ENCODE measurements at regions not wholly inside any gene's neighbourhood (a gene's known extent, or its start where the extent isn't known, plus 50 kb on each side); places are given as distances from the start of the nearest gene placed in this dataset.
"Not testable (repeated sequence)": the region's sequence is repeated elsewhere in the genome, so short reads cannot be mapped to it uniquely, and the experiment has no call there.

DNA sequence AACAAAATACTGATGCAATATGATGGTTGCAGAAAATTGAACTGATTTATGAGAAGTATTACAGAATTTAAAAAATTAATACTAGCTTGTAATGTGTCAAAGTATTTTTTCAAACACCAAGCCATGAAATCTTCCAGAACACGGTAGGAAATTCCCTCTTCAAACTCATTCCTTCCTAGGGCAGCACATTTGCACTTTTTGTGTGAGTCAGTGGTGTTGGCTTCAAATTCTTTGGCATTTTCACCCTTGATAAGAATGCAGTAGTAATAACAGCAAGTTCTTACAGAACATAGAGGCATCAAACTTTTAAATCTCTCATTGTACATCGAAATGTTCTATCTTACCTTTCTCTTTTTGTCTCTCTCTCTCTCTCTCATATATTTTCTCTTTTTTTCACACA is 191.8 kb downstream of the CGGBP1 start:
- no peak for DNase-seq

DNA sequence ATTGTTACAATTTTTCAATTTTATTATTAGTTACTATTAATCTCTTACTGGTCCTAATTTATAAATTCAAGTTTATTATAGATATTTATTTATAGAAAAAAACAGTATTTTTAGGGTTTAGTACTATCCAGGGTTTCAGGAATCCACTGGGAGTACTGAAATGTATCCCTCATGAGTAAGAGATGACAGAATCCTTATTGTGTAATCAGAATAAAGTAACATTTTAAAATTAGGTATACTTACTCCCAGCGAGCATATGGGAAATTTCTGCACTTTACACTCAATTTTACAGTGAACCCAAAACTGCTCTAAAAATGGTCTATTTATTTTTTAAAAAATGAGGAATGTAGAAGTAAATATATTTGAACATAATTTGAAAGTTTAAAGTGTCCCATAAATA is 202.7 kb downstream of the CGGBP1 start:
- DNase-seq: no peak

DNA sequence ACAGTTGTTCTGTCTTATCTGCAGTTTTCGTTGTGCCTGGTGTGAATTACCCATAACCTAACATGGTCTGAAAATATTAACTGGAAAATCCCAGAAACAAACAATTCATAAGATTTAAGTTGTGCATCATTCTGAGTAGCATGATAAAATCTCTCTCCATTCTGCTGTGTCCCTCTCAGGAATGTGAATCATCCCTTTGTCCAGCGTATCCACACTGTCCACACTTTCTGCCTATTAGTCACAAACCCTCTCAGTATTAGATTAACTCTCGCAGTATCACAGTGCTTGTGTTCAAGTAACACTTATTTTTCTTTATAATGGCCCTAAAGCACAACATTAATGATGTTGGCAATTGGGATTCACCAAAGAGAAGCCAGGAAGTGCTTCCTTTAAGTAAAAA is 203.2 kb downstream of the CGGBP1 start:
- no peak for DNase-seq

DNA sequence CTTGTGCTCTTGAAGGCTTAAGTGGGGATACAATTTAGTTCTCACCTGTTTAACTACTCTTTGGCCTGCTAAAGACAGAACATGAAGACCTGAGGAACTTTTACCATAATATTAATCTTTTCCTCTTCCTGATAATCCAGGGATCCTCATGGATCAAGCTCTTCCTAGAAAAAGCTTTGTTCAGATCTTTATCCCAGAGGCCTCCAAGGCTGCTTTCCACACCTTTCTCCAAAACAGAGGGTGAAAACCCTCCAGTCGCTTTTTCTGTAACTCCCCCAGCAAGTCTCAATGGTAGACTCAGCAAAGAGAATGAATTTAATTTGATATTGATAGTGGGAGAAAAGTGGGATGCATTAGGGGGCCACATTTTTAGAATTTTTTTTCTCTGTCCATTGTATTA is 203.6 kb downstream of the CGGBP1 start:
- no peak for DNase-seq

DNA sequence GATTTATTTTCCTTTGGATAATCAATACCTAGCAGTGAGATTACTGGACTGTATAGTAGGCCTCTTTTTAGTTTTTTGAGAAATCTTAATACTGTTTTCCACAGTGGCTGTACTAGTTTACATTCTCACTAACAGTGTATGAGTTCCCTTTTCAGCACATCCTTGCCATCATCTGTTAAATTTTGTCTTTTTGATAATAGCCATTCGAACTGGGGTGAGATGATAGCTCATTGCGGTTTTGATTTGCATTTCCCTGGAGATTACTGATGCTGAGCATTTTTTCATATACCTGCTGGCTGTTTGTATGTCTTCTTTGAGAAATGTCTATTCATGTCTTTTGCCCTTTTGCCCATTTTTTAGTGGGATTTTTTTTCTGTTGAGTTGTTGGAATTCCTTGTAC is 210.8 kb downstream of the CGGBP1 start:
- DNase-seq: no peak

DNA sequence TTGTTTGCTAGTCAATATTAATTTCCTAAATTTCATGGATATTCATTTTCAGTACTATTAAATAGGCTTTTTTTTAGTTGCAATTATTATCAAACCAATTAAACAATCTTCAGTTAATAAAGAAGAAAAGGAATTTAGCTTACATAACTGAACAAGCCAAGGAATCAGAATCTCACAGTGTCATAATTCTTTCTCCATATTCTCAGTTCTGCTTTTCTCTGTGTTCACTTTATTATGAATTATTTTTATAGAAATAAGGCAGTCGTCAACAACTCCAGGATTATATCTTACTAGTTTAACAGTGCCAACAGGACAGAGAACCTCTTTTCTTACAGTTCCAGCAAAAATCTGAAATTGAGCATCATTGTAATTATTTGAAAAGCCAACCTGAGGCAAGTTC is 221.7 kb downstream of the CGGBP1 start:
- no peak for DNase-seq

DNA sequence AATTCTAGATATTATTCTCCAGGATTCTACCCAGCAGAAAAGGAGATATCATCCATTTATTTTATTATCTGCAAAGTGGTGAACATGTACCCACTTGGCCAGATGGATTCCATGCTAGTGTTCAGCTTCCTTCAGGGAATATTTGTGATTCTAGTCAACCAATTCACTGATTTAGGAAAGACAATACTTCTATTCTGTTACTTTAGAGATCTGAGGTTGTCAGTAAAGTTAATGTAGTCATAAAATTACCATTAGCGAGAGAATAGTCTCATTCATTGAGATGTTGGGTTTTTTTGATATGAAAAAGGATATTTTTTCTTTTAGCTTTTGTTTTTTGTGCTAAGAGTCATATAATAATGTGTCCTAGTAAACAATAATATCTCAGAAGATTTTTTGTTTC is 222.8 kb downstream of the CGGBP1 start:
- DNase-seq: no peak

DNA sequence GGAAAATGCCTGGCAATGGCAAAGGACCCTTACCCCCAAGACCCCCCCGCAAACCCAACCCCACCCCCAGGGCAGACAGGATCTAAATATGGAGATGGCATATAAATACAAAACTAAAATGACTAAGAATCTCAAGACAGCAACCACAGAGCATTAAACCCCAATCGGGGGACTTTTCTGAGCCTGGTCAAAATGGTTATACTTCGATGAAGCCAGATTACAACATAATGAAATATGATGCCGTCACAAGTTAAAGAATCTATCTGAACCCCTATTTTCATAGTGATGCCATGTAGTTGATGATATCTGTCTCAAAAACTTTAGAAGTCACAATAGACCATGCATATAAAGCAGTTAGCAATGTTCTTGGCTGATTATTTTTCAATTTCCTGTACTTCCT is 223.6 kb downstream of the CGGBP1 start:
- DNase-seq: no peak

DNA sequence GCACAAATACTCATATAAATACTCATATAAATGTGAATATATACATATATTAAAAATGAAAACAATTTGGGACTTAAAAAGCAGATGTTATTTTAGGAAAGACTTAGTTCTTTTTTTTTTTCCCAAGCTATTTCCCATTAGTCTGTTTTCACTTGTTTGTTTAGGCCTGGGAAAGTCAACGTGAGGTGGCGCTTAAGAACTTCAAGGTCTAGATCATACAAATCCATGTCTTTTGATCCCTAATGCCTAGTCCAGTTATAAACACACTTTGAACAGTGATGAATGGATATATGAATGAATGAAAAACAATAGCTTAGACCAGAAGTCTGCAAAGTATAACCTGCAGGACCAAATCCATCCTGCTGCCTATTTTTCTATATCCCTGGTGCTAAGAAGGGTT is 224.5 kb downstream of the CGGBP1 start:
- DNase-seq: no peak

DNA sequence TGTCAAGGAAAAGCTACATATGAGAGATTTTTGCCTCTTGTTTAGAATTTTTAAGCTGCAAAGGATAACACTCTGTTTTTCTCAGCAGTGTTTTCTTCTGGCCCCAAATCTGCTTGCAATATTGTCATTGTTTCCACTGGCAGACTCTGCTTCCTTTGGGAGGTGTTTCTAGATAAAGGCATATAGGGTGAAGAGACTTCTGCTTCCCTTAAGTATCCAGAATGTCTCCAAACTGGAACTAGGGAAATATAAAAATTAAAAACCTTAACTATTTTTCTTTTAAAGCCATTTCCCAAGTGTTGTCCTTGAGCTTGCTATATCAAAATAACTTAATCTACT is 225.8 kb downstream of the CGGBP1 start:
- DNase-seq: no peak

DNA sequence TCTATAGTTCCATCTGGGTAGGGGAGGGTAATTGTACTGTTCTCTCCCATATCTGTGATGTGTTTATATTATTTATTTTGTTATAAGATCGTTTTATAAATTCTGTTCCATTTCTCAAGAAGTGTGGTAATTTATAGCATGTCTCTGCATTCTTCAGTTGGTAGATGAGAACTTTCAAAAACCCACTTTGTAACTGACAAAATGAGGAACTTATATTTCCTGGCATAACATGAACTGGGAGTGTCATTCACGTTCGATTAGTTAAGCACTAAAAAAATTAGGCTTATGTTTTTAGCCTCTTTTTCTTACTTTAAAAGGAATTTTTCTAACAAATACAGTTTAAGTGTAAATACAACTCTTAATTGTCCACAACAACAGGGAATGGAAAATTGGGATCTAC is 230.8 kb downstream of the CGGBP1 start:
- no peak for DNase-seq

DNA sequence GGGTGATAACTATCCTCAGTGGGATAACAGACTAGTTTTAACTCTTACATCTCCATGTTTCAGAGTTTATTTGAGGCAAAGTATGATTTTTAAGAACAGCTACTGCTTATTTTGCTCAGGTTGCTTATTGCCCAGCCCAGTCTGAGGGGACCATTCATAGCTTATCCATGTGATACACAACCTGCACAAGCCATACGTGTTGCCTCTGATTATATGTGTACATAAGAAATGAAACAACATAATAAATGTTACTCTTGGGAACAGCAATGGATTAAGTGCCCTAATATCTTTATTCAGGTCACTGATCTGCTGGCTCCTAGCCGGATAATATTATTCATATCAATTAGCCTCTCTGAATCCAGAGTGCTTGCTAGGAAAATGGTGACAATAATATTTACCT is 236.2 kb downstream of the CGGBP1 start:
- no peak for DNase-seq

DNA sequence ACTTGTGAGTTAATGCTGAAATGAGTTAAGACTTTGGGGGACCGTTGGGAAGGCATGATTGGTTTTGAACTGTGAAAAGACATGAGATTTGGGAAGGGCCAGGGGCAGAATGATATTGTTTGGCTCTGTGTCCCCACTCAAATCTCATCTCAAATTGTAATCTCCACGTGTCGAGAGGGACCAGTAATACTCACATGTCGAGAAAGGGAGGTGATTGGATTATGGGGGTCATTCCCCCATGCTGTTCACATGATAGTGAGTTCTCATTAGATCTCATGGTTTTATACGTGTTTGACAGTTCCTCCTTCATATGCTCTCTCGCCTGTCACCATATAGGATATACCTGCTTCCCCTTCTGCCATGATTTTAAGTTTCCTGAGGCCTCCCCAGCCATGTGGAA is 245.3 kb downstream of the CGGBP1 start:
- not testable (repeated sequence) for DNase-seq

DNA sequence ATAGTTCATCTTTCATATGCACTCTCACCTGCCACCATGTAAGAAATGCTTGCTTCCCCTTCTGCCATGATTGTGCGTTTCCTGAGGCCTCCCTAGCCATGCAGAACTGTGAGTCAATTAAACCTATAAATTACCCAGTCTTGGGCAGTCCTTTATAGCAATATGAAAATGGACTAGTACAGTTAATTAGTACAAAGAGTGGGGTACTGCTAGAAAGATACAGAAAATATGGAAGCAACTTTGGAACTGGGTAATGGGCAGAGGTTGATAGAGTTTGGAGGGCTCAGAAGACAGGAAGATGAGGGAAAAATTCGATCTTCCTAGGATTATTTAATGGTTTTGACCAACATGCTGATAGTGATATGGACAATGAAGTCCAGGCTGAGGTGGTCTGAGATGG is 246.9 kb downstream of the CGGBP1 start:
- DNase-seq: no peak

DNA sequence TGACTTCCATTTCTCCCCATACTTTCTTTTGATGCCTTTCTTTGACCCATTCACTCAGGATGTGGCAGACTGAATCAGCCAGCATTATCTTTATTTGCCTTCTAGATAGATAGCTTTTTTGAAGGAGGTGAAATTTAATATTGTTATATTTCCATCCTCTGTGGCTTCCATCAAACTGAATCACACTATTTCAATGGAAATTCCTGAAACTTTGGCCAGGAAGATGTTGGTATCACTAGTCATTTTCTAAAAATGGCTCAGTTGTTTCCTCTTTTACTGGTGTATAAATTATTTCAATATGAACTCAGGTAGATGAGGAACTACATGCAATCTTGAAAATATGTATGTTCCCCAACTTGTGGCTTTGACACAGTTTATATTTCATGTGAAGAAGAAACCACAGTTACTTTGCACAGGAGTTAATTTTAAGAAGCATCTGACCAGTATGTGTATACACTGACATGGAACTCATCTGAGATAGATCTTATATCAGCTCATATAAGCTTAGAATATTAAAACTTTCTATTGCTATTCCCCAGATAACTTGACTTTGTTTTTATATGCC is 248.3 kb downstream of the CGGBP1 start:
- no peak for DNase-seq

DNA sequence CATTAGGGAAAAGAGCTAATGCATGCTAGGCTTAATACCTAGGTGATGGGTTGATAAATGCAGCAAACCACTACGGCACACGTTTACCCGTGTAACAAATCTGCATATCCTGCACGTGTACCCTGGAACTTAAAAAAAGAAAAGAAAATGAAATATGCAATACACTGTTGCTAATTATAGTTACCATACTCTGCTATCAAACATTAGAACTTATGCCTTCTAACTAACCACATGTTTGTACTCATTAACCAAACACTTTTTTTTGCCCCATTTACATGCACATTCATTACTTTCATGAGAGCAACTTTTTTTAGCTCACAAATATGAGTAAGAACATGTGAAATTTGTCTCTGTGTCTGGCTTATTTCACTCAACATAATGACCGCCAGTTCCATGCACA is 253.1 kb downstream of the CGGBP1 start:
- DNase-seq: no peak

DNA sequence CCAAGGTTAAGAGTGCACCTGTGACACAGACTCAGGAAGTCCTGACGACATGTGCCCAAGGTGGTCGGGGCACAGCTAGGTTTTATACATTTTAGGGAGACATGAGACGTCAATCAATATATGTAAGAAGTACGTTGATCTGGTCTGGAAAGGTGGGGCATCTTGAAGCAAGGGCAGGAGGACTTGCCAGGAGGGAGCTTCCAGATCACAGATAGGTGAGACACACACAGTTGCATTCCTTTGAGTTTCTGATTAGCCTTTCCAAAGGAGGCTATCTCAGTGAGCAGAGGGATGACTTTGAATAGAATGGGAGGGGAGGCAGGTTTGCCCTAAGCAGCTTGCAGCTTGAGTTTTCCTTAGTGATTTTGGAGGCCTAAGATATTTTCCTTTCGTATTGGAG is 257.4 kb downstream of the CGGBP1 start:
- no peak for DNase-seq

DNA sequence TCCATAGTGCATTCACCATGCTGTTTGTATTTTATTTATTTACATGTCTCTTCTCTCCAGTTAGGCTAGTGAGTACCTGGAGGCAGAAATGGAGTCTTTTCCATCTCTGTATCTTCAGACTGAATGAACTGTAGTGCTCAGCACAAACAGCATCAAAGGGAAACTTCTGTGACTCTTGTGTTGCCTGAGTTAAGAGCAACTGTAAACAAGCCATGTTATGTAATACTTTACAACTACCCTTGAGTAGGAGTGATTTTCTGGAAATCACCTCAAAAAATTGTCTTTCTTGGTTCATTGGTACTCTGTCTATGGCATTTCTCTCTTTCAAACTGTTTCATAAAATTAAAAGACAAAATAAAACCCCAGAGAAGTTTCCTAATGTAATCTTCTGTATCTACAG is 258.3 kb downstream of the CGGBP1 start:
- DNase-seq: no peak

DNA sequence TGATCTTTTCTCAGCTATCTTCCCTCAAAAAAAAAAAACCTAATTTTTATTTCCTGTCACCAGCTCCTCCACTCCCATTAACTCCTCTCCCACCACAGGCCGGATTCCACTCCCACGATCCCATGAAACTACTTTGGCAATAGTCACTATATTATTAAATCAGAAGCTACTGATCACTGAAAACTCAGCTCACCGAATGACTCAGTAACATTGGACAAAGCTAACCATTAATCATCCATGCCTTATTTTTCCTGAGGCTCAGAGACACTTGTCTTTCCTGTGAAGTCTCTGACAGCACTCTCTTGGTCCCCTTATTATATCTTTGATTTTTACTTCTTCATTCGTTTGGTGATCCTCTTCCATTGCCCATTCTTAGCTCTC is 260.2 kb downstream of the CGGBP1 start:
- DNase-seq: no peak

DNA sequence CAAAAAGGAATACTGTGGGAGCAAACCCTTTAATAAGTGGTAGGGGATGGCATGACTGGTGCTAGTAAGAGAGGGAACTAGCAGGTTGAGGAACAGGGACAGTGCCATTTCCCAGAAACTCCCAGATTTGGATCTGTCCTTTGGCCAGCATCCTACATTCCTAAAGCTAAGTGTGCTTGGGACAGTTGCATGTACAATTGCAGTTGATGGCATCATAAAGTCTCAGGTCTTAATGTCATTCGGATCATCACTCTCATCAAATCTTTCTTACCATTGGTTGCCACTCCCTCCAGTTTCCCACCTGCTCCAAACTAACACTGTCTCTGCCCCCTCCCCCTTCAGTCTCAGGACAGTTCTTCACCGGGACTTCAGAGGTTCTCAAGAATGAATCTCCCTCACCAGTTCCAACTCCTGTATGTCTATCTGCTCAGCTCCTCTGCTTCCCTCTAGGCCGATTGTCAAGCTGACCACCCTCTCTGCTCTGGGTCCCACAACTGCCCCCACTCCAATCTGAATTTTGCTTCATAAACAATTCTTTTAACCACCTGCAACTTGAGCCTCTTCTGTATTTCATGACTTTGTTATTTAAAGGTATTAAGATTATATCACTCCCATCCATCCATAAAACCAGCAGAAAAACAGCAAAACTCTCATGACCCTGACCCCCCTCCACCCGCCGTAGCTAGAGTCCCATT is 260.8 kb downstream of the CGGBP1 start:
- no peak for DNase-seq

DNA sequence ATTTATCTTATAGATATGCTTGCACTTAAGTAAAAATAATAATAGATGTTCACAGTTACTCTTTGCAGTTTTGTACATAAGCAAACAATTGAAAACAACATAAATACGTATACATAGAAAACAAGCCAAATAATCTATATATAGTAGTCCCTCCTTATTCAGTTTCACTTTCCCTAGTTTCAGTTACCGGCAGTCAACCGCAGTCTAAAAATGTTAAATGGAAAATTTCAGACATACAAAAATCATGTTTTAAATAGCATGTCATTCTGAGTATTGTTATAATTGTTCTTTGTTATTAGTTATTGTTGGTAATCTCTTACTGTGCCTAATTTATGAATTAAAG is 262.0 kb downstream of the CGGBP1 start:
- DNase-seq: no peak

DNA sequence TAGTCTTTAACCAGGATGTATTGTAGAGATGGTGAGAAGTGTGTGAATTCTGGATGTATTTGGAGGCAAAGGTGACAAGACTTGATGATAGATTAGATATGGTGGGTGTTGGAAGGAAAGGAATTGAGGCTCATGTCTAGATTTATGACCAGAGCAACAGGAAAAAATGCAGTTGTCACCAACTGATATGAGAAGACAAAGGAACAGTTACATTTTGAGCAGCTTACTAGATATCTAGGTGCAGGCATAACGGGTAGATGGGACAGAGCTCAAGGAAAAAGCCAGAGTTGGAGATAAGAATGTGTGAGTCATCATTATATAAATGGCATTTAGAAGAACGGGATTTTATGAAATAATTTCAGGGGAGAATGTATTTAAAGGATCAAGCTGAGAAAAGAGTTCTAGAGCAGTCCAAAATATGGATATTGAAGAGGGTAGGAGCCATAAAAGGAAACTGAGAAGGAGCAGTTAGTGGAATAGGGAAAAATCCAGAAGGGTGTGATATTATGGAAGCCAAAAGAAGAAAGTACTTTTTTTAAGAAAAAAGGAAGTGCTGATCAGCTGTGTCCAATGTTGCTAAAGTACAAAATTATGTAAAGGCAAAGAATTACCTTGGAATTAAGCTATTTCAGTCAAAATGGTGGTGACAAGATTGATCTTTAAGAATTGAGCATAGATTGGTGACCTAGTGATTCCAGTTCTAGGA is 262.5 kb downstream of the CGGBP1 start:
- DNase-seq: no peak

DNA sequence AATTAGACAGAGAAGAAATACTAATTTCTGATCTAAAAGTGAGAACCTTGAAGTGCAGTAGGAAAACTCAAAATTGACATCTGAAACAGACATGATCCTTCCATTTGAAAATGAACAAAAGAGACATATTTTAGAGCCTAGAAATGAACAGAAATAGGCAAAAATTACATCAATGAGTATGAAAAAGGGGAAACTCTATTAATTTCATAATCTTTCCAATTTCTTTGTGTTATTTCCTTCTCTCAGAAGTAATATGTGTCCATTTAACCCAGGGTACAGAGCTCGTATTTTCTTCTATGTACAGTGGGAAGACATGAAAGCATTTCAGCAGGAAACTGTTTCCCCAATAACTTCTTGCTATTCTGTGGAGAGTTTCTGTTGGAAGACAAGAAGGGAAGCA is 263.1 kb downstream of the CGGBP1 start:
- DNase-seq: no peak

DNA sequence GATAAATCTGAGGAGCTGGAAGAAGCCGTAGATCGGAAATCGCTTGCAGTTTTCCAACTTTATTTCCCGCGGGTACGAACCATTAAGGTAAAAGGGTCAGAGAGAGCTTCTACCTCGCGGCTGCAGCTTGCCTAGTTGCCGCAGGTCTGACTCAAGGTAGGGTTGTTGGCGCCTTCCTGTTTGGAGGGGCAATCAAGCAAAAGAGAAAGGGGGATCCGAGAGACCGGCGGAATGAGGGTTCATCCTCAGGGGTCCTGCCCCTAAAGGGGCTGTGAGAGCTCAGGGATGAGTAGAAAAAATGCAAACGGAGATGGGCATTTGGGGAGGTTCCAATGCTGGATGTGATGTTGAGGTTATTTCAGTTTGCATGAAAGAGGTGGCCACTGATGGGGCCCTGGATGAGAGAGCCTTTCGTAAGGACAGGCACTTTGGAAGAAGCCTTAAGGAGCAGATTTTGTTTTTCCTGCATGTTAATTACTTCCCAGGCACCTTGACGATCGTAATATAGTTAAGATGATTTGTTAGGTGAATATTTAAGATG is 265.4 kb downstream of the CGGBP1 start:
- DNase-seq: no peak

Data from NCI-H69 (cell line).